Fibroblast of skin of back (primary cell): ENCODE measurements at regions not wholly inside any gene's neighbourhood (a gene's known extent, or its start where the extent isn't known, plus 50 kb on each side); places are given as distances from the start of the nearest gene placed in this dataset.

ENCODE experiments used
- DNase-seq: peaks from one replicate; pipeline ENCODE4 v3.0.0-alpha.2; 2013

DNA sequence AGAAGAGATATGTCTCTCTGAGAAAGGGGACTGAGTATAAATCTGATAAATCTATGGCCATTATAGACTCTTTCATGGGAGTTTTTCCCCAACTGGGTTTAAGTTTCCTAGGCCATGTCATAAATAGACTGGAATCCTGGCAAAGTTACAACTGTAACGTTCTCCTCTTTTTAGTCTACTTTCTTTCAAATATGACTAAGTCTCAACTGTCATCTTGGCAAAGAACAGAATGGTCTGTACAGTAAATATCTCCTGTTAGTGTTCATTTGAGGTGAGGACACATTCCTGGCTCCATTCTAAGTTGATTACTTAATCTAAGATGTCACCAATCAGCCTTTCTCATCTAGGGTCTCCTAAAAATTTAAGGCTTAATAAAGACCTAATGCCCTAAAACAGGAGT is 300.5 kb downstream of the BRINP2 start:
- DNase-seq: no peak

- no peak for DNase-seq
Measured at GRCh38 chr1:177469519-177469918, 298.8 kb downstream of the BRINP2 start.

- DNase-seq: no peak
Measured at GRCh38 chr1:177466286-177466685, 295.5 kb downstream of the BRINP2 start.

DNA sequence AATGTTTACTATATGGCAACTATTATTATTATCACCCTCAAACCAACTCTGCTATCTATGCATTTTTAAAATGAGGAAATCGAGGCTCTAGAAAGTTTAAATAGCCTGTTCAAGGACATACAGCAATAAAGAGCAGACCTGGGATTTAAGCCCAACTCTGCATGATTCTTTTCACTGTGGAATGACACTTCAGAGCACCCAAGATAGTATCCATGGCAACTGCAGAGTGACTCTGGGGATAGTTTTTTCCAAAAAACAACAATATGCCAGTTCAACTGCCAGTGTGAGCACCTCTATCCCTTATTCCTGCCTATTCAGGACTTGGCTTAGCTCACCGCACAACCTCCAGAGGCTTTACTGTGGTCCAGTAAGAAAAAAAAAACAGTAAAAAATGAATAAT is 293.9 kb downstream of the BRINP2 start:
- DNase-seq: no peak

DNA sequence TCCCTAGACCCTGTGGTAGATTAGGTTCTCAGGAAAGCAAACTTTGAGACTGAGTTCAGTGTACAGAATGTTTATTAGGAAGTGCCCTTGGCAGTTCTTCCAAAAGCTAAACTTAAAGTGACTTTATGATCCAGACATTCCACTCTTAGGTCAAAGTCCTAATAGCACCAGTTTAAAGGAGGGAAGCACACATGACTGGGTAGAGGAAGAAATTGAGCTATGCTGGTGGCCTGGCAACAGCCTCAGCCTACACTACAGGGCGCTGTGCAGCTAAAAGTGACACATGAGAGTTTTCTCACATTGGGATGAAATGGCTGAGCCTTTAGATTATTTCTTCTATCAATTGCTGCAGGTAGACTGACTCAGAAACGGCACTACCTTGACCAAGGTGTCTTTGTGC is 280.4 kb downstream of the BRINP2 start:
- DNase-seq: no peak

DNA sequence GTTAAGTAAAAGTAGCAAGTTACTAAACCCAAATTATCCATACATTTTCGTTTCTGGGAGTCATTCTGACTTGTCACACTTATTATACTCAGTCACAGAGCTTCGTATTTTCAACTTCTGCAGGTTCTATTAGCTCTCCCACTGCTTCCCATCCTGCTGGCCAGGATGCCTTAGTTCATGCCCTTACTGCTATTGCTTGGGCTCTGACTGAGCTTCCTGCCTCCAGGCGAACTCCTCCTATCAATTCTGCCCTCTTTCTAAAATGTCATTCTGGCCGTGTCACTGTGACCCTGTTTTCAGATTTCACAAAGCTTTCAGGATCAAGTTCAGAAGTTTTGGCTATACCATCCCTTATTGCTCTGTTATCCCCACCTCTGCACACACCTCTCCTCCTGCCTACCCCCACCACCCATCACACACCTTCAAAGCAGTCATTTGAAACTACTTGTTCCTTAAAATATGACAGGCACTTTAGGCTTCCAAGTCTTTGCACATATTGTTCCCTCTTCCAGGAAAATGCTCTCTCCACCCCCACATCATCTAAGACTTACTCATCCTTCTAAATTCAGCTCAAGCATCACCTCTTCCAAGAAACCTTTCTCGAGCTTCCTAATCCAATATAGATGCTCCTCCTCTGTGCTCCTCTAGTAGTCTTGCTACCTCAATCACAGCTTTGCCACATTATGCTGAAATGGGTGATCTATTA is 278.0 kb downstream of the BRINP2 start:
- DNase-seq: no peak

DNA sequence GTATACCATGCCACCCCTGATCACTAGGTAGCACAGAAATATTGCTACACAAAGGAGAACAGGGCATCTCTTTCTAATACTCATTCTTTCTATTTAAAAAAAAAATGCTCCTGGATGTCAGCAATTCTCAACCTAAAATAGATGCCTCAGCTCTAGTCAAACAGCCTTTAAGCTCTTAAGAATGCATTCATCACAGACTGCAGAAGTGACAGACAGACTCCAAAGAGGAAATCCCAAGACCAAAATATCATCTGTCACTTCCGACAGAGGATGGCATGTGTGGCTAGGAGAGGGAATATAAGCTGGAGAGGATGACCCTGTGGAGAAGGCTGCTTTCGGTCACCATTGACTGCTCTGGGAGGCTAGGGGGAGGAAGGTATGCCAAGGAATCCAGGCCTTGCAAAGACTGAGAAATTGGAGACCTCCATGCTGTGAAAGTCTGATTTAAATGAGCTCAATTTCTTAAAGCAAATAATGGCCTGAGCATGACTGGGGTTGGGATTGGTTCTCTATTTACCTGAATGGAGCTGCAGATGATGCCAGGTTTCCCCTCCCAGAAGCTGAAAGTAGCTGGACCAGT is 277.4 kb downstream of the BRINP2 start:
- DNase-seq: no peak

- no peak for DNase-seq
Measured at GRCh38 chr1:177444997-177445746, 274.4 kb downstream of the BRINP2 start.

DNA sequence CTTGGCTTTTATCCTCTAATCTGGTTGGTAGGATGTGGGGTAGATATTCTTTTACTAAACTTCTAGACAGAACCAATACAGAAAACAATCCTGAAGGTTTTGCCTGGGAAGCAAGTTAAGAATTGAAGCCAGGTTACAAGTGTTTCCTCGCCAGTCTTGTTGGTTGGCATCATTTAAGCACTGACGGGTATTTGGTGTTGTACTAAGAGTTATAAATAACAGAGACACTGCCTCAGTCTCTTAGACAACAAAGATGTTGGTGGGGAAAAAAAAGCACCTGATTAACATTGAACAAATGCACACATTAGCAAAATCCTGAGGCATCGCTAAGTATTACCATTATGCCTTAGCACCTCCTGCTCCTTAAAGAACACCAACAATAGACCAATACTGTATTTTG is 272.2 kb downstream of the BRINP2 start:
- no peak for DNase-seq

DNA sequence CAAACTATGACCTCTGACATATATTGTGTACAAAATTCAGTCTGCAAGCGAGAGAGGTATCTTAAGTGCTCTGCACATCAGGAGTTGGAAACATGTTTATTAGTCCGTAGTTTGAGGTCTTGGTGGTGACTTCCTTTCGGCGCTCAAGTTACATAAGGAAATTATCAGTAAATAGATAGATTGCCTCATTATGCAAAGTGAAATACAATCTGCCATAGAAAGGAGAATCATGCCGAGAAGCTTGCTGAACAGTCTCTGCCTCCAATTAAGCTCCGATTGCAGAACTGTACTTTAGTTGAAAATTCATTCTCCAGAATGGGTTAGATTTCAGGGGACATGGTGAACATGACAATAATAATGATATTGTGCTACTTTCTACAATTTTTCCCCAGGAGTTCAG is 271.8 kb downstream of the BRINP2 start:
- DNase-seq: no peak

DNA sequence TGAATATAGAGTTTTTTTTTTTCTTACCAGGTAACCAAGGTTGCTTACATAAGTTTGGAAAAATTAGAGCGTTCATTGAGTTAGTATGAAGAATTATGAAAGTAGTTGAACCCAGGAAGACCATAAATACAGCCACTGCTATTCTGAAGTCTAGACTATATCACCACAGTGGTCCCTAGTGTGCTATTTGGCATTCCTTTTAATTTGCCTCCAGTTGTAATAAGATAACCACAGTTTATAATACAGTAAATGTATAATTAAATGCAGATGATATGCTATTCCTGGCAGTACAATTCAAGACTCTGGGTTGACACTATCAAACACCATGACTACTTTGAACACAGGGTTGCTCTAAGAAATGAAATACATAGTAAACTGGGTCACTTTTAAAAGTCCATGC is 270.5 kb downstream of the BRINP2 start:
- DNase-seq: no peak

DNA sequence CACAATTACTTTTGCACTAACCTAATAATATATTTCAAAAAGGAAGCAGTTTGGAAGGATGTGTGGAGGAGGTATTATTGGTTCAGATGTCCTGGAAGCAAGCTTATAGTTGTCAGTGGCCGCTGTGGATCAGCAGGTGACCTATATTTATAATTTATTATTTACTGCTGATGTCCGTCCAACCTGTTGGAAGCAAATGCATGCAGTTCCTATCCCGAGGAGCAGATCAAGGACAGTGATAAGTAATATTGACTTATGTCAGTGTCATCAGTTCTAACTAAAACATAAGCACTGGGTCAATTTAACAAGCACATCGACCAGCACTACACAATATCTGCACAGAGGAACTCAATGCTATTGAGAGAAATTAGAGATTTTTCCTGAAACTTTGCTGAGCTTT is 270.1 kb downstream of the BRINP2 start:
- no peak for DNase-seq

- no peak for DNase-seq
Measured at GRCh38 chr1:177439301-177439700, 268.5 kb downstream of the BRINP2 start.

DNA sequence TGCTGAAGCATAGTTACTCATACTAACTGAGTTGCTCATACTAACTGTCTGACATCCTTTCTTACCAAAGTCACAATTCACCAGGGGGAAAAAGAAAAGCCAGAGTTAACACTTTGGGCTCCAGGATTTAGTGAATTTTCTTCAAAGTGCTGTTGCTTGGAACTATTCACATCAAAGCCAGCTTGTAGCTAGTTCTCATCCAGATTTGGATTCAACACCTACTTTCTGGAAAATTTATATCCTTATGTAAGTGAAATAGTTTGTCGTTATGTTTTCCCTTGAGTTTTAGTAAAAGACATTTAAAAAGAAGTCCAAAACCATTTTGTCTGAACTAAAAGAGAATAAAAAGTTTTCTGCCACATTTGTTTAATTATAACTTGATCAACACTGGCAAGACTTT is 264.6 kb downstream of the BRINP2 start:
- DNase-seq: no peak

DNA sequence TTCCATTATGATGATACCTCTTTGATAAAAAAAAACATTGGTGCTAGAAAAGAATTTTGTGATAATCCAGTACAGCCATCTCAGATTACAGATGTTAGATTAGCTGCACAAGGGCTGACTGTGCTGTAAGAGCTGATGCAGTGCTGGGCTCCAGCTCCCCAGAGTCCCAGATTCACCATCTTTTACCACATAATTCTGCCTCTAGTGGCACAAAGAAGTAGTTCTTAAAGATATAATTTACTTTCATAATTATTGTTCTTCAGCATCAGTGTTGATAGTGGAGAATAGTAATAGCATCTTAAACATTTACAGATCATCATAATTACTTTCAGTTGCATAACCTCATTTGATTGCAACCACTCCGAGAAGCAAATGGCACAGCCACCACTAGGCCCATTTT is 262.1 kb downstream of the BRINP2 start:
- no peak for DNase-seq

GRCh38 chr1:177431123-177431522 is 260.4 kb downstream of the BRINP2 start:
- no peak for DNase-seq

DNA sequence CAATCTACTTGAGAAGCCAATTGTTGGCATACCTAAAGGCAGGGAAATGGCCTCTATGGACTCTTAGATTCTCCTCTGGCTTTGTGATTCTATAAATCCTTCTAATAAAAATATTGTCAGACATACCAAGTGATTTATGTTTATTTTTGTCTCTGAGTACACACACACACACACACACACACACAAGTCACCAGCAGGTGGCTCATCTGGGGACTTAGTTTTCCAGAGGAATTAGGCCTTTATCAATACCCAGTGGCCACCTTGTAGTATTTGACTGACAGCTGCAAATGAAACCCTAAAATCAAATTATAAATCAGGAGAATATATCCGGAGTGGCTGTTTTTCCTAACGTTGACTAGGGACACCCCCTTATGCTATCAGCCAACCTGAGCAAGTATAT is 258.5 kb downstream of the BRINP2 start:
- no peak for DNase-seq

GRCh38 chr1:177427811-177428210 is 257.1 kb downstream of the BRINP2 start:
- no peak for DNase-seq

- no peak for DNase-seq
Measured at GRCh38 chr1:177426497-177426896, 255.7 kb downstream of the BRINP2 start.

- no peak for DNase-seq
Measured at GRCh38 chr1:177425199-177425598, 254.4 kb downstream of the BRINP2 start.

DNA sequence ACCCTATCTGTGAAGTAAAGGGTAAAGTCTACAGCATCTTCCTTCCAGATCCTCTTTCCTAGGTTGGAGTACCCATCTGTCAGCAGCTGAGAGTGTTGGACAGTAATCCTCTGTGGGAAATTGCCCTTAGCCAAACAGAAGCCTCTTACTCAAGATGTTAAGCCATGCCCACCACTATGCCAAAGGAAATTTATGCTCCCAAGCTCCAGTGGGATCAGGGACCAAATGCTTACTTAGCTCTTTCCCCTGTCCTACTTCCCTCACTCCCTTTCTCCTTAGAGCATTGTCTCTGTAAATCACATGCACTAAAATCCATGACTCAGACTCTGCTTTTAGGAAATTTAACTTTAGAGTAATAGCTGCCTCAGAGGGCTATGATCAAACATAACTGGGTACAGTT is 254.0 kb downstream of the BRINP2 start:
- no peak for DNase-seq

- DNase-seq: no peak
Measured at GRCh38 chr1:177423090-177423489, 252.3 kb downstream of the BRINP2 start.

GRCh38 chr1:177413982-177414596 is 243.3 kb downstream of the BRINP2 start:
- DNase-seq: no peak

- no peak for DNase-seq
Measured at GRCh38 chr1:177411381-177411780, 240.6 kb downstream of the BRINP2 start.
